Parathyroid adenoma (tissue), 2 donors: ENCODE measurements at regions not wholly inside any gene's neighbourhood (a gene's known extent, or its start where the extent isn't known, plus 50 kb on each side); places are given as distances from the start of the nearest gene placed in this dataset.

Source experiments
- H2AFZ ChIP-seq: fragments of 300-600 bp; sonication (generic); one replicate; pipeline ENCODE4 v1.7.0; 2017; ENCODE audit warnings: antibody characterized with exemption, mild to moderate bottlenecking
- H3K27ac ChIP-seq: fragments of 300-600 bp; sonication (generic); one replicate; pipeline ENCODE4 v1.7.0; 2017
- H3K27me3 ChIP-seq: fragments of 300-600 bp; sonication (generic); one replicate; pipeline ENCODE4 v1.7.0; 2017; ENCODE audit warnings: low read length; ENCODE audit not compliant: control insufficient read depth, insufficient read depth
- H3K36me3 ChIP-seq: fragments of 300-600 bp; sonication (generic); one replicate; pipeline ENCODE4 v1.7.0; 2017; ENCODE audit warnings: low read length; ENCODE audit not compliant: control insufficient read depth, insufficient read depth
- H3K4me1 ChIP-seq: fragments of 300-600 bp; sonication (generic); one replicate; pipeline ENCODE4 v1.7.0; 2017; ENCODE audit warnings: control low read depth
- H3K4me2 ChIP-seq: fragments of 300-600 bp; sonication (generic); one replicate; pipeline ENCODE4 v1.7.0; 2017; ENCODE audit warnings: low read length
- H3K4me3 ChIP-seq: fragments of 300-600 bp; sonication (generic); one replicate; pipeline ENCODE4 v1.7.0; 2017; ENCODE audit warnings: low read depth, low read length
- H3K79me2 ChIP-seq: fragments of 300-600 bp; sonication (generic); one replicate; pipeline ENCODE4 v1.7.0; 2017; ENCODE audit warnings: control low read depth
- H3K9ac ChIP-seq: fragments of 300-600 bp; sonication (generic); one replicate; pipeline ENCODE4 v1.7.0; 2017; ENCODE audit warnings: mild to moderate bottlenecking
- H3K9me3 ChIP-seq: fragments of 300-600 bp; sonication (generic); one replicate; pipeline ENCODE4 v1.7.0; 2017; ENCODE audit warnings: low read length; ENCODE audit not compliant: control insufficient read depth
- CTCF ChIP-seq: fragments of 300-600 bp; sonication (generic); IDR thresholded peaks from one replicate; pipeline ENCODE4 v1.7.0; 2017; ENCODE audit warnings: antibody characterized with exemption, mild to moderate bottlenecking
- donor health status: primary hyperparathyroidism.

GRCh38 chr9:557601-558201 is 283.8 kb upstream of the DMRT1 start:
- Histone ChIP-seq H2AFZ (no peak overlapping the region), H3K27ac (no peak overlapping the region), H3K36me3 (no peaks in the 10 kb centered on the region), H3K4me2 (no peak overlapping the region), H3K27me3 (no peaks in the 10 kb centered on the region), H3K4me3 (no peak overlapping the region), H3K79me2 (no peaks in the 10 kb centered on the region), H3K9me3 (no peaks in the 10 kb centered on the region), H3K4me1 (no peaks in the 10 kb centered on the region), H3K9ac (no peak overlapping the region)
- TF ChIP-seq CTCF, result no peak

GRCh38 chr9:561427-561826 is 280.1 kb upstream of the DMRT1 start:
- no peak overlapping the region for H3K4me3 ChIP-seq
- H3K4me2 ChIP-seq, result no peak overlapping the region
- H3K4me1 ChIP-seq, result no peaks in the 10 kb centered on the region
- no peak overlapping the region for H3K27ac ChIP-seq
- no peaks in the 10 kb centered on the region for H3K36me3 ChIP-seq
- H2AFZ ChIP-seq, result no peak overlapping the region
- no peak for TF ChIP-seq CTCF
- no peaks in the 10 kb centered on the region for H3K27me3 ChIP-seq
- H3K79me2 ChIP-seq, result no peaks in the 10 kb centered on the region
- no peak overlapping the region for H3K9ac ChIP-seq
- no peaks in the 10 kb centered on the region for H3K9me3 ChIP-seq

- no peak overlapping the region for H3K9ac ChIP-seq
- H3K27ac ChIP-seq, result no peak overlapping the region
- no peak for TF ChIP-seq CTCF
- no peak overlapping the region for H3K4me2 ChIP-seq
- no peak overlapping the region for H3K4me3 ChIP-seq
- H3K36me3 ChIP-seq, result no peaks in the 10 kb centered on the region
- H3K4me1 ChIP-seq, result no peaks in the 10 kb centered on the region
- H3K27me3 ChIP-seq, result no peaks in the 10 kb centered on the region
- H3K79me2 ChIP-seq, result no peaks in the 10 kb centered on the region
- no peak overlapping the region for H2AFZ ChIP-seq
- no peaks in the 10 kb centered on the region for H3K9me3 ChIP-seq
These were observed 278.3 kb upstream of the DMRT1 start for GRCh38 chr9:563200-563599.

- Histone ChIP-seq H3K36me3 (no peaks in the 10 kb centered on the region), H2AFZ (no peak overlapping the region), H3K27me3 (no peaks in the 10 kb centered on the region), H3K79me2 (no peaks in the 10 kb centered on the region), H3K9me3 (no peaks in the 10 kb centered on the region), H3K27ac (no peak overlapping the region), H3K4me2 (no peak overlapping the region), H3K9ac (no peak overlapping the region), H3K4me3 (no peak overlapping the region), H3K4me1 (no peaks in the 10 kb centered on the region)
- TF ChIP-seq CTCF, result no peak
These were observed 276.0 kb upstream of the DMRT1 start for GRCh38 chr9:565528-565927.

GRCh38 chr9:567128-567746 is 274.3 kb upstream of the DMRT1 start:
- TF ChIP-seq CTCF, result no peak
- H2AFZ ChIP-seq, result no peak overlapping the region
- H3K9ac ChIP-seq, result no peak overlapping the region
- H3K4me2 ChIP-seq, result no peak overlapping the region
- no peak overlapping the region for H3K27ac ChIP-seq
- no peaks in the 10 kb centered on the region for H3K79me2 ChIP-seq
- no peak overlapping the region for H3K4me3 ChIP-seq
- no peaks in the 10 kb centered on the region for H3K4me1 ChIP-seq
- H3K9me3 ChIP-seq, result no peaks in the 10 kb centered on the region
- H3K36me3 ChIP-seq, result no peaks in the 10 kb centered on the region
- no peaks in the 10 kb centered on the region for H3K27me3 ChIP-seq
